ENCODE measurements at regions not wholly inside any gene's neighbourhood (a gene's known extent, or its start where the extent isn't known, plus 50 kb on each side); places are given as distances from the start of the nearest gene placed in this dataset.

GRCh38 chr17:71202449-71202848, 918.4 kb upstream of the SOX9 start:
- H3K9me3 ChIP-seq (replicated peaks; ENCODE audit: control insufficient read depth, insufficient read depth, low read length) = peaks cover 2% of the 10 kb centered on the region
- CTCF ChIA-PET = no interaction called here
- no peak overlapping the region for H3K9ac ChIP-seq (replicated peaks; ENCODE audit: extremely low read depth, insufficient read depth, low read length)
- H3K4me3 ChIP-seq (replicated peaks in 1 of 3; ENCODE audit: insufficient read depth in 1 of 3, low read depth in 1 of 3, low read length in 3 of 3) = no peak overlapping the region
- H2AFZ ChIP-seq (ENCODE audit: low read depth, low read length) = no peak overlapping the region
- no peak for DNase-seq (ENCODE audit: low read depth, low spot score)
- POLR2A ChIA-PET = no interaction called here
- no peaks in the 10 kb centered on the region for H3K36me3 ChIP-seq (ENCODE audit: control insufficient read depth in 2 of 2, extremely low read depth in 1 of 2, insufficient read depth in 2 of 2, low read length in 2 of 2)
- dilution Hi-C loops (cut with MboI; ENCODE audit: extremely low pct_ligation_motif_present, low sequenced_read_pairs) (no loop called here), intact Hi-C loops (cut with micrococcal nuclease) (no loop called here)
- no peaks in the 10 kb centered on the region for H3K9me1 ChIP-seq (replicated peaks; ENCODE audit: control insufficient read depth, extremely low read depth, insufficient read depth, low read length)
- no peak overlapping the region for H3K4me2 ChIP-seq (ENCODE audit: insufficient read depth, low read length)
- no TSS peak for BruUV-seq (replicated peaks)
- FAIRE-seq = no peak
- H3K4me1 ChIP-seq (ENCODE audit: control insufficient read depth, extremely low read depth, insufficient read depth, low read length) = no peaks in the 10 kb centered on the region
- H3K27me3 ChIP-seq (ENCODE audit: control insufficient read depth in 2 of 2, insufficient read depth in 2 of 2, low read length in 2 of 2) = no peaks in the 10 kb centered on the region
- TF ChIP-seq MAX (IDR thresholded peaks at IDR 0.05; ENCODE audit: insufficient read depth, insufficient read length) (no peak), JUN (IDR thresholded peaks at IDR 0.05; ENCODE audit: borderline replicate concordance, insufficient read depth, insufficient read length, low read depth) (no peak), CTCF (IDR thresholded peaks at IDR 0.05; ENCODE audit: extremely low read depth in 1 of 2, insufficient read depth in 1 of 2, low read depth in 1 of 2, low read length in 2 of 2) (no peak), FOS (IDR thresholded peaks at IDR 0.05; ENCODE audit: borderline replicate concordance, insufficient read depth, low read length) (no peak), GATA2 (IDR thresholded peaks at IDR 0.05; ENCODE audit: insufficient read depth, insufficient read length, low read depth, low read length) (no peak), MYC (IDR thresholded peaks at IDR 0.05; ENCODE audit: low read depth, low read length) (no peak), POLR2A (IDR thresholded peaks at IDR 0.05; ENCODE audit: low read depth, low read length) (no peak), POLR2AphosphoS5 (IDR thresholded peaks at IDR 0.05; ENCODE audit: insufficient read depth, low read depth, low read length) (no peak), EZH2 (IDR thresholded peaks at IDR 0.05; ENCODE audit: borderline replicate concordance, low read depth, low read length, severe bottlenecking) (no peak)
- H3K79me2 ChIP-seq (ENCODE audit: control insufficient read depth, insufficient read depth, low read length) = no peaks in the 10 kb centered on the region
- no peaks in the 10 kb centered on the region for H4K20me1 ChIP-seq (replicated peaks; ENCODE audit: control insufficient read depth, extremely low read depth, insufficient read depth, low read length)
- no peak overlapping the region for H3K27ac ChIP-seq (ENCODE audit: insufficient read depth, low read depth, low read length)

Data from endothelial cell of umbilical vein (primary cell).